Activated T-cell treated with anti-CD3 and anti-CD28 coated beads, Interleukin-2, amount 50 U/mL, for 72 hours (primary cell): ENCODE measurements at regions not wholly inside any gene's neighbourhood (a gene's known extent, or its start where the extent isn't known, plus 50 kb on each side); places are given as distances from the start of the nearest gene placed in this dataset.
"Not testable (repeated sequence)": the region's sequence is repeated elsewhere in the genome, so short reads cannot be mapped to it uniquely, and the experiment has no call there.

ENCODE experiments used
- ATAC-seq, 2 donors: fragments of 150-1000 bp; cut with Tn5 transposase; replicated peaks in 1 of 2; 2 replicates each; pipeline ENCODE4 v1.10.0; 2021; ENCODE audit warnings: moderate library complexity in 2 of 2, mild to moderate bottlenecking in 1 of 2
- DNase-seq, 2 donors: peaks; one replicate each; pipeline ENCODE4 v3.0.0; 2021 to 2022; ENCODE audit warnings: mixed read lengths in 1 of 2
- H3K27ac Mint-ChIP-seq: one replicate; pipeline ENCODE4 v1.8.0; 2022; ENCODE audit warnings: mild to moderate bottlenecking, moderate library complexity, mixed read lengths
- H3K27me3 Mint-ChIP-seq: one replicate; pipeline ENCODE4 v1.8.0; 2022; ENCODE audit warnings: low read depth, mixed read lengths
- H3K36me3 Mint-ChIP-seq, 2 donors: one replicate each; pipeline ENCODE4 v1.8.0; 2022; ENCODE audit warnings: mixed read lengths in 2 of 2, mild to moderate bottlenecking in 1 of 2; ENCODE audit not compliant: insufficient read depth in 2 of 2
- H3K4me1 Mint-ChIP-seq: one replicate; pipeline ENCODE4 v1.8.0; 2022; ENCODE audit warnings: low read depth, mixed read lengths
- H3K4me3 Mint-ChIP-seq, 2 donors: one replicate each; pipeline ENCODE4 v1.8.0; 2022; ENCODE audit warnings: mild to moderate bottlenecking in 2 of 2, mixed read lengths in 2 of 2, moderate library complexity in 2 of 2
- H3K9me3 Mint-ChIP-seq, 2 donors: one replicate each; pipeline ENCODE4 v1.8.0; 2022; ENCODE audit warnings: mixed read lengths in 2 of 2

GRCh38 chr4:79850626-79851025, 222.4 kb downstream of the ANTXR2 start:
- ATAC-seq (no peak), DNase-seq (no peak)
- Mint-ChIP-seq H3K9me3 (no peaks in the 10 kb centered on the region), H3K4me1 (no peaks in the 10 kb centered on the region), H3K4me3 (no peak overlapping the region), H3K27me3 (no peaks in the 10 kb centered on the region), H3K36me3 (no peaks in the 10 kb centered on the region), H3K27ac (no peak overlapping the region)

DNA sequence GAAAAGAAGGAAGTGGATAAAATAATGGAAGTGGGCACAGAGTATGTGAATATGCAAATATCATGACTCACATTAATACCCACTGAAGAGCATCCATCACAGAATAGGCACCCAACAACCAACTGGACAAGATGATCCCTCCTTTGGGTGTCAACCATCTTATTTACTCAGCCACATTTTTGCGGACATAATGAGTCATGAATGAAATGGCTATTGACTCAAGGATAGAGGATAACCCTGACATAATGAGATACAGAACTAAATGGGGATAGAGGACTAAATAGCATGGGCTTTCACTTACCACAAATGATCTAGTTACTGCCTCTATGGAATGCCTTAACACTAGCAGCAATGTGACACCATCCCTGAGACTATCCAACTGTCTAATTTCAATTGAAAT, 224.7 kb downstream of the ANTXR2 start:
- Mint-ChIP-seq H3K27ac (no peak overlapping the region), H3K4me1 (no peaks in the 10 kb centered on the region), H3K9me3 (peaks cover 0 to 6% of the 10 kb centered on the region in 2 donors), H3K36me3 (peaks cover 1 to 6% of the 10 kb centered on the region in 2 donors), H3K4me3 (no peak overlapping the region), H3K27me3 (no peaks in the 10 kb centered on the region)
- DNase-seq (no peak), ATAC-seq (no peak)

DNA sequence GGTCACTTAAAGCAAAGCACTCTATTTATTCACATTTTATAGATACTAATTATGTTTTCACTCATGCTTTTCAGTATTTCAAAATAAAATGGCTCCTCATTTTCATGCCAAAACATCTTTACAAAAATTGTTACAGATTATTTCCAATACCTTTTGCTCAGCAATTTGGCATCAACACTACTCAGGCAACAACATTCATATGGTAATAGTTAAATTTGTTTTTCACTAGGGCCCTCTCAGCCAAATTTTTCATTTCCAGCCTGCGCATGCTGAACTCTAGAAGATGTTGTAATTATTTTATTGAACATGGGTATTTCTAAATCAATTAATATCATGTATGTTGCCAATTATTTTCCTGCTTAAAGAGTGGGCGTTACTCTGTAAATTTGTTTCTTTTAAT, 225.6 kb downstream of the ANTXR2 start:
- peaks cover 0 to 7% of the 10 kb centered on the region in 2 donors for H3K9me3 Mint-ChIP-seq
- ATAC-seq = no peak
- no peaks in the 10 kb centered on the region for H3K27me3 Mint-ChIP-seq
- H3K4me1 Mint-ChIP-seq = no peaks in the 10 kb centered on the region
- no peak overlapping the region for H3K27ac Mint-ChIP-seq
- no peak for DNase-seq
- no peak overlapping the region for H3K4me3 Mint-ChIP-seq
- peaks cover 1 to 6% of the 10 kb centered on the region in 2 donors for H3K36me3 Mint-ChIP-seq

DNA sequence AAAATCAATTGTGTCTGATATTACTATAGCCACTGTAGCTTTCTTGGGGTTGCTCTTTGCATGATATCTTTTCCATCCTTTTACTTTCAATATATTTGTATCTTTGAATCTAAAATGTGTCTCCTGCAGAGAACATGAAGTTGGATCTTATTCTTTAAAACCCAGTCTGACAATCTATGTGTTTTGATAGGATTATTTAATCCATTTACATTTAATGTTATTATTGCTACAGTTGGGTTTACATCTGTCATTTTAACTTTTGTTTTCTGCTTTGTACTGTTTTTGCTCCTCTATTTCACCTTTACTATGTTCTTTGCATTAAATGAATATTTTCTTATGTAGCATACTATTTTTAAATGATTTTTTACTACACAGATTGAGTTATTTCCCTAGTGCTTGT, 230.9 kb downstream of the ANTXR2 start:
- no peak for DNase-seq
- no peaks in the 10 kb centered on the region for H3K4me1 Mint-ChIP-seq
- H3K27ac Mint-ChIP-seq = no peak overlapping the region
- no peaks in the 10 kb centered on the region for H3K27me3 Mint-ChIP-seq
- no peak overlapping the region for H3K4me3 Mint-ChIP-seq
- ATAC-seq = no peak
- H3K9me3 Mint-ChIP-seq = peaks cover 5 to 10% of the 10 kb centered on the region in 2 donors
- H3K36me3 Mint-ChIP-seq = peaks cover 1 to 14% of the 10 kb centered on the region in 2 donors

GRCh38 chr4:79833857-79834256, 239.2 kb downstream of the ANTXR2 start:
- H3K4me3 Mint-ChIP-seq = no peak overlapping the region

GRCh38 chr4:79831701-79832514, 241.1 kb downstream of the ANTXR2 start:
- ATAC-seq (peak; percentile 87 to 92), DNase-seq (no peak)
- peaks cover 4 to 6% of the 10 kb centered on the region in 2 donors for H3K9me3 Mint-ChIP-seq
- H3K4me3 Mint-ChIP-seq = no peak overlapping the region
- H3K4me1 Mint-ChIP-seq = peaks cover 16% of the 10 kb centered on the region
- H3K27ac Mint-ChIP-seq = peak overlapping the region; percentile 21
- H3K27me3 Mint-ChIP-seq = peaks cover 48% of the 10 kb centered on the region
- peaks cover 4% of the 10 kb centered on the region in 2 donors for H3K36me3 Mint-ChIP-seq

More at GRCh38 chr4:79833857-79834256, 239.2 kb downstream of the ANTXR2 start:
- DNase-seq = no peak
- Mint-ChIP-seq H3K36me3 (peaks cover 4 to 6% of the 10 kb centered on the region in 2 donors), H3K27ac (no peak overlapping the region), H3K27me3 (peaks cover 33% of the 10 kb centered on the region), H3K4me1 (peaks cover 16% of the 10 kb centered on the region), H3K9me3 (peaks cover 4 to 6% of the 10 kb centered on the region in 2 donors)
- ATAC-seq = no peak

DNA sequence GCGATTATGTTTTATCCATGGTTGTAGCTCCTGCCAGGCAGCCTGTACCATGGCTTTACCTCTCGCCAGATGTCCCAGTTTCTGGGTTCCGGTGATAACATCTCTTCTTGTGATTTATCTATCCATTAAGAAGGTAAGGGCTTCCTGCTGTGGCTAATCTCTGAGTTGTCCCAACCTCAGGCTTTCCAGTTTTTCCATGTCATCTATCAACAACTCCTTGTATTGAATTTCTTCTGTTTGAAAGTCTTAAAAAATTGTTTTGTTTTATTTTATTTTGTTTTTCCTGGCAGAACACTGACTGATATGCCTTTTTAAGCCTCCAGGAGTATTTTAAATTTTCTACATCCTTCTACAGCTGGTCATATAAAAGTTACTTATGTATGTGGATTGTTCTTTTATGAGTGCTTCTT, 241.9 kb downstream of the ANTXR2 start:
- H3K27me3 Mint-ChIP-seq = peaks cover 42% of the 10 kb centered on the region

GRCh38 chr4:79827283-79827682, 245.7 kb downstream of the ANTXR2 start:
- Mint-ChIP-seq H3K27me3 (peaks cover 35% of the 10 kb centered on the region), H3K36me3 (no peaks in the 10 kb centered on the region), H3K9me3 (peaks cover 0 to 2% of the 10 kb centered on the region in 2 donors), H3K27ac (no peak overlapping the region), H3K4me3 (no peak overlapping the region), H3K4me1 (peaks cover 15% of the 10 kb centered on the region)
- ATAC-seq (no peak), DNase-seq (no peak)

More for the DNA sequence above, 241.9 kb downstream of the ANTXR2 start:
- H3K9me3 Mint-ChIP-seq = peaks cover 0 to 2% of the 10 kb centered on the region in 2 donors
- ATAC-seq = no peak
- H3K36me3 Mint-ChIP-seq = no peaks in the 10 kb centered on the region
- no peak overlapping the region for H3K27ac Mint-ChIP-seq
- DNase-seq = no peak
- no peak overlapping the region for H3K4me3 Mint-ChIP-seq
- peaks cover 16% of the 10 kb centered on the region for H3K4me1 Mint-ChIP-seq

GRCh38 chr4:79823148-79823763, 249.8 kb downstream of the ANTXR2 start:
- ATAC-seq (no peak), DNase-seq (no peak)
- H3K4me3 Mint-ChIP-seq = no peak overlapping the region
- no peak overlapping the region for H3K27ac Mint-ChIP-seq
- H3K27me3 Mint-ChIP-seq = peaks cover 14% of the 10 kb centered on the region
- H3K36me3 Mint-ChIP-seq = no peaks in the 10 kb centered on the region
- no peaks in the 10 kb centered on the region for H3K4me1 Mint-ChIP-seq
- H3K9me3 Mint-ChIP-seq = peaks cover 0 to 4% of the 10 kb centered on the region in 2 donors

DNA sequence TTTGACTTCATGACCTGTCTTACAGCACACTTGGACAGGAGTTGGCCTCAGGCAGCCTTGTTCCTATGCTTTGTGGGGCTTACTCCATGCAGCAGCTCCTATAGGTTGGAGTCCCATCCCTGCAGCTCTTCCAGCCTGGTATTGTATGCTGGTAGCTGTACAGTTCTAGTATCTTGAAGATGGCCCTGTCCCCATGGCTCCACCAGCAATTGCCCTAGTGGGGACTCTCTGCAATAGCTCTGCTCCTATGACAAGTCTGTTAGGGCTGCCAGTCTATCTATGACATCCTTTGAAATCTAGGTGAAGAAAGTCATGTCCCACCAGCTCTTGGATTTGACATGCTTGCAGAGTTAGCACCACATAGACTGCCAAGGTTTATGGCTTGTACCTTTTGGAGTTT, 252.6 kb downstream of the ANTXR2 start:
- no peaks in the 10 kb centered on the region for H3K4me1 Mint-ChIP-seq
- peak in 1 of 2 donors; percentile 43 for ATAC-seq
- H3K27ac Mint-ChIP-seq = no peak overlapping the region
- H3K4me3 Mint-ChIP-seq = no peak overlapping the region
- no peaks in the 10 kb centered on the region for H3K27me3 Mint-ChIP-seq
- no peaks in the 10 kb centered on the region for H3K36me3 Mint-ChIP-seq
- H3K9me3 Mint-ChIP-seq = peaks cover 0 to 2% of the 10 kb centered on the region in 2 donors
- no peak for DNase-seq

DNA sequence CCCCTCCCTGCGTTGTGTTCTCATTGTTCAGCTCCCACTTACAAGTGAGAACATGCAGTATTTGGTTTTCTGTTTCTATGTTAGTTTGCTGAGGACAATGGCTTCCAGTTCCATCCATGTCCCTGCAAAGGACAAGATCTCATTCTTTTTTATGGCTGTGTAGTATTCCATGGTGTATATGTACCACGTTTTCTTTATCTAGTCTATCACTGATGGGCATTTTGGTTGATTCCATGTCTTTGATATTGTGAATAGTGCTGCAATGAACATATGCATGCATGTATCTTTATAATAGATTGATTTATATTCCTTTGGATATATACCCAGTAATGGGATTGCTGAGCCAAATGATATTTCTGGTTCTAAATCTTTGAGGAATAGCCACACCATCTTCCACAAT, 265.1 kb downstream of the ANTXR2 start:
- H3K27ac Mint-ChIP-seq, H3K27me3 Mint-ChIP-seq, H3K36me3 Mint-ChIP-seq, ATAC-seq, H3K4me1 Mint-ChIP-seq, H3K9me3 Mint-ChIP-seq, DNase-seq, H3K4me3 Mint-ChIP-seq: not testable (repeated sequence)

- H3K9me3 Mint-ChIP-seq = peaks cover 0 to 3% of the 10 kb centered on the region in 2 donors
- H3K27ac Mint-ChIP-seq = no peak overlapping the region
- H3K36me3 Mint-ChIP-seq = no peaks in the 10 kb centered on the region
Measured at GRCh38 chr4:79798047-79798446, 275.0 kb downstream of the ANTXR2 start.

GRCh38 chr4:79796948-79797347, 276.1 kb downstream of the ANTXR2 start:
- H3K27me3 Mint-ChIP-seq = no peaks in the 10 kb centered on the region

More at GRCh38 chr4:79798047-79798446, 275.0 kb downstream of the ANTXR2 start:
- ATAC-seq (no peak), DNase-seq (no peak)
- H3K4me1 Mint-ChIP-seq = no peaks in the 10 kb centered on the region
- H3K4me3 Mint-ChIP-seq = no peak overlapping the region
- H3K27me3 Mint-ChIP-seq = no peaks in the 10 kb centered on the region

More at GRCh38 chr4:79796948-79797347, 276.1 kb downstream of the ANTXR2 start:
- Mint-ChIP-seq H3K4me3 (no peak overlapping the region), H3K36me3 (no peaks in the 10 kb centered on the region), H3K27ac (no peak overlapping the region), H3K4me1 (no peaks in the 10 kb centered on the region), H3K9me3 (peaks cover 0 to 3% of the 10 kb centered on the region in 2 donors)
- DNase-seq = no peak
- ATAC-seq = no peak
